PC-3 (cell line): ENCODE measurements at regions not wholly inside any gene's neighbourhood (a gene's known extent, or its start where the extent isn't known, plus 50 kb on each side); places are given as distances from the start of the nearest gene placed in this dataset.

ENCODE experiments used
- ATAC-seq: fragments of 200-7000 bp; cut with Tn5 transposase; 2 replicates; pipeline ENCODE4 v1.9.1; 2020; ENCODE audit warnings: mild to moderate bottlenecking, moderate library complexity
- BruUV-seq: library from RNA; stranded (reverse); fragments of 400-500 nt; replicated peaks from 2 replicates; lab custom pipeline; 2021; lab: Mats Ljungman, UMichigan
- CTCF ChIA-PET: fragments of 300-600 bp; sonication (Branson Sonifier 250); formaldehyde crosslinking; loops from one replicate; lab custom pipeline; 2022; ENCODE audit warnings: antibody characterized with exemption; lab: Charles Lee
- POLR2A ChIA-PET: fragments of 300-600 bp; sonication (Branson Sonifier 250); formaldehyde crosslinking; loops from one replicate; lab custom pipeline; 2022; ENCODE audit warnings: antibody characterized with exemption; ENCODE audit not compliant: unreplicated experiment; lab: Charles Lee
- DNase-seq: peaks from one replicate; pipeline ENCODE4 v3.0.0-alpha.2; 2015
- H2AFZ ChIP-seq: fragments of 300-600 bp; sonication (generic); 2 replicates; pipeline ENCODE4 v1.6.0; 2016; ENCODE audit warnings: antibody characterized with exemption, low read length
- H3F3A ChIP-seq: fragments of 300-600 bp; sonication (generic); one replicate; pipeline ENCODE4 v1.6.0; 2017; ENCODE audit warnings: antibody characterized with exemption, low read length, control low read depth, mild to moderate bottlenecking; ENCODE audit not compliant: unreplicated experiment
- H3K27ac ChIP-seq: fragments of 300-600 bp; sonication (generic); 2 replicates; pipeline ENCODE4 v1.5.1; 2016; ENCODE audit warnings: mild to moderate bottlenecking, low read length
- H3K27me3 ChIP-seq: fragments of 300-600 bp; sonication (generic); 2 replicates; pipeline ENCODE4 v1.6.1; 2016; ENCODE audit warnings: low read length, mixed read lengths
- H3K36me3 ChIP-seq: fragments of 300-600 bp; sonication (generic); 2 replicates; pipeline ENCODE4 v1.6.1; 2016; ENCODE audit warnings: low read depth, mixed run types, low read length, mixed read lengths
- H3K4me1 ChIP-seq: fragments of 300-600 bp; sonication (generic); 2 replicates; pipeline ENCODE4 v1.5.1; 2016; ENCODE audit warnings: low read length; ENCODE audit not compliant: insufficient read depth
- H3K4me2 ChIP-seq: fragments of 300-600 bp; sonication (generic); 2 replicates; pipeline ENCODE4 v1.6.0; 2016; ENCODE audit warnings: low read length
- H3K4me3 ChIP-seq: fragments of 300-600 bp; sonication (generic); 2 replicates; pipeline ENCODE4 v1.5.1; 2016; ENCODE audit warnings: mild to moderate bottlenecking, low read length, mixed read lengths
- H3K79me2 ChIP-seq: fragments of 300-600 bp; sonication (generic); 2 replicates; pipeline ENCODE4 v1.6.1; 2017; ENCODE audit warnings: low read length, mixed read lengths
- H3K9ac ChIP-seq: fragments of 300-600 bp; sonication (generic); 2 replicates; pipeline ENCODE4 v1.6.0; 2016; ENCODE audit warnings: mild to moderate bottlenecking, low read length
- H3K9me2 ChIP-seq: fragments of 300-600 bp; sonication (generic); replicated peaks from 2 replicates; pipeline ENCODE4 v1.6.1; 2016; ENCODE audit warnings: mixed run types, low read length, mixed read lengths
- H3K9me3 ChIP-seq: fragments of 300-600 bp; sonication (generic); 2 replicates; pipeline ENCODE4 v1.6.1; 2016; ENCODE audit warnings: low read length, mixed read lengths
- H4K20me1 ChIP-seq: fragments of 300-600 bp; sonication (generic); 2 replicates; pipeline ENCODE4 v1.6.1; 2016; ENCODE audit warnings: low read length, mixed read lengths
- EZH2 ChIP-seq: fragments of 300-600 bp; sonication (generic); IDR thresholded peaks from one replicate; pipeline ENCODE4 v1.6.1; 2017; ENCODE audit warnings: antibody characterized with exemption, mild to moderate bottlenecking, low read length; ENCODE audit not compliant: unreplicated experiment
- EZH2phosphoT487 ChIP-seq: fragments of 300-600 bp; sonication (generic); IDR thresholded peaks from 2 replicates; pipeline ENCODE4 v1.6.1; 2018; ENCODE audit warnings: mild to moderate bottlenecking, antibody characterized with exemption, low read length, borderline replicate concordance
- intact Hi-C: fragments of 100-400 bp; cut with micrococcal nuclease; formaldehyde crosslinking; loops from 2 replicates; pipeline ENCODE4 v1.9.0; 2023
- TF ChIP-seq, protein P1 (sequence below): fragments of 300-600 bp; sonication (generic); conservative IDR thresholded peaks from 2 replicates; pipeline ENCODE4 v1.5.1; 2017; ENCODE audit warnings: antibody characterized with exemption, low read depth, mild to moderate bottlenecking, low read length

- no peak overlapping the region for H2AFZ ChIP-seq
- no peaks in the 10 kb centered on the region for H3K79me2 ChIP-seq
- intact Hi-C loops = no loop called here
- no peak for DNase-seq
- H3K4me3 ChIP-seq = no peak overlapping the region
- CTCF ChIA-PET = no interaction called here
- H4K20me1 ChIP-seq = no peaks in the 10 kb centered on the region
- no peaks in the 10 kb centered on the region for H3K36me3 ChIP-seq
- H3K4me2 ChIP-seq = no peak overlapping the region
- no peak overlapping the region for H3K9ac ChIP-seq
- peaks cover 12% of the 10 kb centered on the region; the same call in 1 of the 2 replicates for H3K4me1 ChIP-seq
- H3K9me3 ChIP-seq = no peaks in the 10 kb centered on the region
- no TSS peak for BruUV-seq
- no peaks in the 10 kb centered on the region for H3K27me3 ChIP-seq
- no peak for ATAC-seq
- TF ChIP-seq EZH2phosphoT487 (no peak), EZH2 (no peak)
- TF ChIP-seq, protein P1, sequence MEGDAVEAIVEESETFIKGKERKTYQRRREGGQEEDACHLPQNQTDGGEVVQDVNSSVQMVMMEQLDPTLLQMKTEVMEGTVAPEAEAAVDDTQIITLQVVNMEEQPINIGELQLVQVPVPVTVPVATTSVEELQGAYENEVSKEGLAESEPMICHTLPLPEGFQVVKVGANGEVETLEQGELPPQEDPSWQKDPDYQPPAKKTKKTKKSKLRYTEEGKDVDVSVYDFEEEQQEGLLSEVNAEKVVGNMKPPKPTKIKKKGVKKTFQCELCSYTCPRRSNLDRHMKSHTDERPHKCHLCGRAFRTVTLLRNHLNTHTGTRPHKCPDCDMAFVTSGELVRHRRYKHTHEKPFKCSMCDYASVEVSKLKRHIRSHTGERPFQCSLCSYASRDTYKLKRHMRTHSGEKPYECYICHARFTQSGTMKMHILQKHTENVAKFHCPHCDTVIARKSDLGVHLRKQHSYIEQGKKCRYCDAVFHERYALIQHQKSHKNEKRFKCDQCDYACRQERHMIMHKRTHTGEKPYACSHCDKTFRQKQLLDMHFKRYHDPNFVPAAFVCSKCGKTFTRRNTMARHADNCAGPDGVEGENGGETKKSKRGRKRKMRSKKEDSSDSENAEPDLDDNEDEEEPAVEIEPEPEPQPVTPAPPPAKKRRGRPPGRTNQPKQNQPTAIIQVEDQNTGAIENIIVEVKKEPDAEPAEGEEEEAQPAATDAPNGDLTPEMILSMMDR = no peak
- no peak overlapping the region for H3K27ac ChIP-seq
- POLR2A ChIA-PET = no interaction called here
- no peaks in the 10 kb centered on the region for H3F3A ChIP-seq
- H3K9me2 ChIP-seq = 0 out of 2 replicates have a peak, but pooled peaks cover 3% of the 10 kb centered on the region
Observed at GRCh38 chr7:22630069-22630468, 96.9 kb upstream of the IL6 start.

DNA sequence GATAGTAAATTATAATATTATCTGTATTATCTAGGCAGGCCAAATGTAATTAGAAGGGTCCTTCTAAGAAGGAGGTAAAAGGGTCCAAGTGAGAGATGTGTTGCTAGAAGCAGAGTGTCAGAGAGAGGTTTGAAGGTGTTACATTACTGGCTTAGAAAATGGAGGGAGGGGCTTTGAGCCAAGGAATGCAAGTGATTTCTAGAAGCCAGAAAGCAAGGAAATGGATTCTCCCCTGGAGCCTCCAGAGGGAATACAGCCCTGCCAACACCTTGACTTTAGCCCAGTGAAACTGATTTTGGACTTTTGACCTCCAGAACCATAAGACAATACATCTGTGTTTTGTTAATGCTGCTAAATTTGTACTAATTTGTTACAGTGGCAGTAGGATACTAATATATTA is 97.9 kb upstream of the IL6 start:
- Histone ChIP-seq H3K4me1 (peaks cover 12% of the 10 kb centered on the region; the same call in 1 of the 2 replicates), H3K9me3 (no peaks in the 10 kb centered on the region), H3K36me3 (no peaks in the 10 kb centered on the region), H3F3A (no peaks in the 10 kb centered on the region), H3K9me2 (0 out of 2 replicates have a peak, but pooled peaks cover 3% of the 10 kb centered on the region), H4K20me1 (no peaks in the 10 kb centered on the region), H3K27me3 (no peaks in the 10 kb centered on the region), H2AFZ (no peak overlapping the region), H3K27ac (no peak overlapping the region), H3K79me2 (no peaks in the 10 kb centered on the region), H3K9ac (no peak overlapping the region), H3K4me3 (no peak overlapping the region), H3K4me2 (no peak overlapping the region)
- ChIA-PET POLR2A (no interaction called here), CTCF (no interaction called here)
- intact Hi-C loops = no loop called here
- TF ChIP-seq EZH2 = no peak
- TF ChIP-seq, protein P1 = no peak
- no peak for TF ChIP-seq EZH2phosphoT487
- no TSS peak for BruUV-seq
- ATAC-seq (no peak), DNase-seq (no peak)

DNA sequence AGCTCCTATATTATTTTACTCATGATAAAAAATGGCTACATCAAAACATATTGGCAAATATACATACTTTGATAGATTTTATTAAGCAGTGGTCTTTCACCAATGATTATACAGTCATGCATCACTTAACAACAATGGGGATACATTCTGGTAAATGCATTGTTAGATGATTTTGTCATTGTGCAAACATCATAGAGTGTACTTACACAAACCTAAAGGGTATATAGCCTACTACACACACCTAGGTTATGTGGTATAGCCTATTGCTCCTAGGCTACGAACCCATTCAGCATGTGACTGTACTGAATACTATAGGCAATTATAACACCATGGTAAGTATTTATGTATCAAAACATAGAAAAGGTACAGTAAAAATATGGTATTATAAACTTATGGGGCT is 98.9 kb upstream of the IL6 start:
- H4K20me1 ChIP-seq = no peaks in the 10 kb centered on the region
- intact Hi-C loops = no loop called here
- no peaks in the 10 kb centered on the region for H3K36me3 ChIP-seq
- no peak overlapping the region for H3K4me3 ChIP-seq
- H3K27me3 ChIP-seq = no peaks in the 10 kb centered on the region
- BruUV-seq = no TSS peak
- POLR2A ChIA-PET = no interaction called here
- DNase-seq (peak; percentile 76), ATAC-seq (peak; percentile 96)
- TF ChIP-seq EZH2 (no peak), EZH2phosphoT487 (no peak)
- TF ChIP-seq, protein P1 = no peak
- H3K79me2 ChIP-seq = no peaks in the 10 kb centered on the region
- H3K27ac ChIP-seq = no peak overlapping the region
- no peaks in the 10 kb centered on the region for H3F3A ChIP-seq
- H3K4me1 ChIP-seq = peaks cover 12% of the 10 kb centered on the region; the same call in 1 of the 2 replicates
- CTCF ChIA-PET = interaction anchor here (0.6 kb wide), 1 partner anchor 350 kb away, joined by 5 read pairs; no protein-coding TSS in a partner anchor
- no peak overlapping the region for H3K9ac ChIP-seq
- H3K9me3 ChIP-seq = no peaks in the 10 kb centered on the region
- 0 out of 2 replicates have a peak, but pooled peaks cover 3% of the 10 kb centered on the region for H3K9me2 ChIP-seq
- no peak overlapping the region for H3K4me2 ChIP-seq
- no peak overlapping the region for H2AFZ ChIP-seq
